ENCODE measurements at regions not wholly inside any gene's neighbourhood (a gene's known extent, or its start where the extent isn't known, plus 50 kb on each side); places are given as distances from the start of the nearest gene placed in this dataset.

DNA sequence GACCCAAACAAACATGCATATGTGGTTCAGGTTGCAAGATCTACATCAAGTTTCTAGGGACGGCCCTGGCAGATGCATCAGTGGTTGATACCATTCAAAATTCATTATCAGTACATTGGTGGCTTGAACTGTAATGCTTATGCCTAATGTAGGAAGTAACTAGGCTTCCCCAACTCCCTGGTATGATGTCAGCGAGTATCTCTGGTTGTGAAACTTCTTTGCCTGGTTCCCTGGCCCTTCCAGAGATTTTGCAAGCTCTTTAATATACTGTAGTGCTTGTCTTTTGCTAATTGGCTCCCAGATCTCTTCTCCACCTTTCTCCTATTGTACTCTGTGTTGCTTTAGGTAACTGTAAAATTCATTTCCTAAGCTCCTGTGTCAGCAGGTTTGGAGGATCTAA is 114.8 kb upstream of the RARB start:
- POLR2A ChIA-PET (ENCODE audit: low non-redundant PET), result interaction anchor here (0.6 kb wide), 1 partner anchor 16 kb away, joined by 5 read pairs; no protein-coding TSS in a partner anchor
- CTCF ChIA-PET, result no interaction called here
- no peak overlapping the region for H3K27ac ChIP-seq
- DNase-seq (ENCODE audit: low spot score), result no peak
- no peak for TF ChIP-seq CTCF (conservative IDR thresholded peaks at IDR 0.05; ENCODE audit: low read depth)

DNA sequence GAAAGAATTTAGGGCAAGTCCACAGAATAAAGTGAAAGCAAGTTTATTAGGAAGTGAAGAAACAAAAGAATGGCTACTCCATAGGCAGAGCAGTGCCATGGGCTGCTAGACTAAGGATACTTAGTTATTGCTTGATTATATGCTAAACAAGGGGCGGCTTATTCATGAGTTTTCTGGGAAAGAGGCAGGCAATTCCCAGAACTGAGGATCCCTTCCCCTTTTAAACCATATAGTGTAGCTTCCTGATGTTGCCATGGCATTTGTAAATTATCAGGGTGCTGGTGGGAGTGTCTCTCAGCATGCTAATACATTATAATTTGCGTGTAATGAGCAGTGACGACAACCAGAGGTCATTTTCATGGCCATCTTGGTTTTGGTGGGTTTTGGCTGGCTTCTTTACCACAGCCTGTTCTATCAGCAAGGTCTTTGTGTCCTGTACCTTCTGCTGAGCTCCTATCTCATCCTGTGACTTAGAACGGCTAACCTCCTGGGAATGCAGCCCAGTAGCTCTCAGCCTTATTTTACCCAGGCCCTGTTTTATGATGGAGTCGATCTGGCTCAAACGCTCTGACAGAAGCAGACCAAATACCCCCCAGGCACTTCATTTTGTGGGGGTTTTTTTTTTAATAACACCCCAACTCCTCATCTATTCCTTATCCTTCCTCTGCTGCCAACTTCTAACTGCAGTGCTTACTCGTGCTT is 103.0 kb upstream of the RARB start:
- TF ChIP-seq CTCF (conservative IDR thresholded peaks at IDR 0.05; ENCODE audit: low read depth), result no peak
- ChIA-PET CTCF (no interaction called here), POLR2A (ENCODE audit: low non-redundant PET) (no interaction called here)
- no peak overlapping the region for H3K27ac ChIP-seq
- no peak for DNase-seq (ENCODE audit: low spot score)

DNA sequence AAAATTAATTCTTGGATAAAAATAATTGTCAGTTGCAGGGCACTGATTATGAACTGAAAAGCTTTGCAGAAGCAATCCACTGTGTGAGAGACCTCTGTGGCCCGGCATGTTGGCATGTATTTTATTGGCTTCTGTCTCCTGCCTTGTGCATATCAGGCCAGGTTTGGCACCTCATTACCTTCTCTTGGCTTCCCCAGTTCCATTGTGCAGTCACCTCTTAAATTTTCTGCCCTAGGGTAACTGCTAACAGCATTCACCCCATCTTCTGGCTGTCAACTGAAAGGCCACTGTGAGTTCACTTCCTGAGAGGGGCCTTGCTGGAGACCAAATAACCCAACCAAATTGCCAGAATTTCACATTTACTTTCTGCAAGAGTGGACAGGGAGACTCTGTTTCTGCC is 92.7 kb upstream of the RARB start:
- TF ChIP-seq CTCF (conservative IDR thresholded peaks at IDR 0.05; ENCODE audit: low read depth), result no peak
- ChIA-PET CTCF (no interaction called here), POLR2A (ENCODE audit: low non-redundant PET) (no interaction called here)
- no peak overlapping the region for H3K27ac ChIP-seq
- no peak for DNase-seq (ENCODE audit: low spot score)

- POLR2A ChIA-PET (ENCODE audit: low non-redundant PET), result no interaction called here
- no peak for DNase-seq (ENCODE audit: low spot score)
- no peak overlapping the region for H3K27ac ChIP-seq
- no peak for TF ChIP-seq CTCF (conservative IDR thresholded peaks at IDR 0.05; ENCODE audit: low read depth)
- CTCF ChIA-PET, result no interaction called here
These were observed 89.8 kb upstream of the RARB start for GRCh38 chr3:25338158-25338725.

DNA sequence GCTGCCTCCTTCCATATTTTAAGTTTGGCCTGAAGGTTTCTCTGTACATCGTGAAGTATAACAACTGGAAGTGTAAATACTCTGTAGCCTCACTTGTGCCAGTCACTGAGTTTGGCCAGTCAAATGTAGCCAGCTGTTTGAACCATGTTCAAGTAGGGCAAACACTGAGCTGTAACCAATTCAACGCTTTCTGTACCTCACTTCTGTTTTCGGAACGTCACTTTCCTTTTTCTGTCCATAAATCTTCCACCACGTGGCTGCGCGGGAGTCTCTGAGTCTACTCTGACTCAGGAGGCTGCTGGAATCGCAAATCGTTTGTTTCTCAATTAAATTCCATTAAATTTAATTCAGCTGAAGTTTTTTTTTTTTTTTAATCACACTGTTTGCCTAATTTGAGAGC is 88.8 kb upstream of the RARB start:
- TF ChIP-seq CTCF (conservative IDR thresholded peaks at IDR 0.05; ENCODE audit: low read depth), result no peak
- no peak for DNase-seq (ENCODE audit: low spot score)
- H3K27ac ChIP-seq, result no peak overlapping the region
- POLR2A ChIA-PET (ENCODE audit: low non-redundant PET), result no interaction called here
- CTCF ChIA-PET, result interaction anchor here (0.6 kb wide), 1 partner anchor 89 kb away, joined by 3 read pairs; no protein-coding TSS in a partner anchor

- no peak for TF ChIP-seq CTCF (conservative IDR thresholded peaks at IDR 0.05; ENCODE audit: low read depth)
- DNase-seq (ENCODE audit: low spot score), result no peak
- ChIA-PET POLR2A (ENCODE audit: low non-redundant PET) (no interaction called here), CTCF (no interaction called here)
- H3K27ac ChIP-seq, result no peak overlapping the region
These were observed 83.4 kb upstream of the RARB start for GRCh38 chr3:25344670-25345069.

Data from RWPE1 (cell line).